Peyer's patch (tissue), 4 donors: ENCODE measurements at regions not wholly inside any gene's neighbourhood (a gene's known extent, or its start where the extent isn't known, plus 50 kb on each side); places are given as distances from the start of the nearest gene placed in this dataset.

Source experiments
- POLR2A ChIP-seq, 2 donors: fragments of 450-650 bp; IDR thresholded peaks; one replicate each; pipeline ENCODE4 v1.5.1; 2017; ENCODE audit warnings: antibody characterized with exemption in 2 of 2, mild to moderate bottlenecking in 2 of 2, moderate library complexity in 2 of 2
- TF ChIP-seq, protein P1 (sequence below), 6 experiments: fragments of 450-650 bp in 4 of 6; fragments of 200-600 bp in 2 of 6; sonication (generic) in 1 of 6; IDR thresholded peaks; one replicate each; pipeline ENCODE4 v1.5.1; 2017 to 2019; ENCODE audit warnings: antibody characterized with exemption in 6 of 6, mild to moderate bottlenecking in 3 of 6, moderate library complexity in 1 of 6

GRCh38 chr1:72693899-72694298 is 411.6 kb upstream of the NEGR1 start:
- TF ChIP-seq, protein P1, sequence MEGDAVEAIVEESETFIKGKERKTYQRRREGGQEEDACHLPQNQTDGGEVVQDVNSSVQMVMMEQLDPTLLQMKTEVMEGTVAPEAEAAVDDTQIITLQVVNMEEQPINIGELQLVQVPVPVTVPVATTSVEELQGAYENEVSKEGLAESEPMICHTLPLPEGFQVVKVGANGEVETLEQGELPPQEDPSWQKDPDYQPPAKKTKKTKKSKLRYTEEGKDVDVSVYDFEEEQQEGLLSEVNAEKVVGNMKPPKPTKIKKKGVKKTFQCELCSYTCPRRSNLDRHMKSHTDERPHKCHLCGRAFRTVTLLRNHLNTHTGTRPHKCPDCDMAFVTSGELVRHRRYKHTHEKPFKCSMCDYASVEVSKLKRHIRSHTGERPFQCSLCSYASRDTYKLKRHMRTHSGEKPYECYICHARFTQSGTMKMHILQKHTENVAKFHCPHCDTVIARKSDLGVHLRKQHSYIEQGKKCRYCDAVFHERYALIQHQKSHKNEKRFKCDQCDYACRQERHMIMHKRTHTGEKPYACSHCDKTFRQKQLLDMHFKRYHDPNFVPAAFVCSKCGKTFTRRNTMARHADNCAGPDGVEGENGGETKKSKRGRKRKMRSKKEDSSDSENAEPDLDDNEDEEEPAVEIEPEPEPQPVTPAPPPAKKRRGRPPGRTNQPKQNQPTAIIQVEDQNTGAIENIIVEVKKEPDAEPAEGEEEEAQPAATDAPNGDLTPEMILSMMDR (IDR thresholded peaks at IDR 0.05), result no peak
- no peak for TF ChIP-seq POLR2A (IDR thresholded peaks at IDR 0.05)
